ENCODE measurements at regions not wholly inside any gene's neighbourhood (a gene's known extent, or its start where the extent isn't known, plus 50 kb on each side); places are given as distances from the start of the nearest gene placed in this dataset.

- TF ChIP-seq CTCF (IDR thresholded peaks at IDR 0.05) (no peak), POLR2A (IDR thresholded peaks at IDR 0.05) (no peak)
These were observed 83.0 kb upstream of the IL33 start for GRCh38 chr9:6132650-6133049.

Data from lower leg skin (tissue), 3 donors.